CD4-positive, CD25-positive, alpha-beta regulatory T cell (primary cell): ENCODE measurements at regions not wholly inside any gene's neighbourhood (a gene's known extent, or its start where the extent isn't known, plus 50 kb on each side); places are given as distances from the start of the nearest gene placed in this dataset.
A peak's percentile ranks its signal among the peaks of the same experiment; 100 is the strongest.

Experiments used
- ATAC-seq, 2 donors: fragments of 150-1000 bp; cut with Tn5 transposase; one replicate each; pipeline ENCODE4 v1.10.0; 2021; ENCODE audit warnings: low read depth in 2 of 2, moderate number of reproducible peaks in 2 of 2, moderate library complexity in 1 of 2
- DNase-seq, 3 donors: peaks; one replicate each; pipeline versions ENCODE4 v3.0.0 to v3.0.0-alpha.2; 2012 to 2022; ENCODE audit warnings: mixed read lengths in 1 of 3
- H3K27ac ChIP-seq: one replicate; pipeline ENCODE4 v1.7.0; 2013; ENCODE audit warnings: mild to moderate bottlenecking, low read length; ENCODE audit not compliant: insufficient read depth, poor library complexity, severe bottlenecking
- H3K27me3 ChIP-seq: one replicate; pipeline ENCODE4 v1.7.0; 2013; ENCODE audit warnings: low read length; ENCODE audit not compliant: control insufficient read depth, insufficient read depth
- H3K36me3 ChIP-seq: one replicate; pipeline ENCODE4 v1.7.0; 2013; ENCODE audit warnings: mild to moderate bottlenecking, low read length, moderate library complexity; ENCODE audit not compliant: control insufficient read depth, insufficient read depth
- H3K4me1 ChIP-seq: 2 replicates; pipeline ENCODE4 v1.7.0; 2013; ENCODE audit warnings: mild to moderate bottlenecking, low read length; ENCODE audit not compliant: insufficient read depth, control insufficient read depth, poor library complexity, severe bottlenecking
- H3K4me3 ChIP-seq: one replicate; pipeline ENCODE4 v1.7.0; 2013; ENCODE audit warnings: low read depth, mild to moderate bottlenecking, low read length, moderate library complexity
- H3K9me3 ChIP-seq, 2 experiments: 1 replicate in 1 of 2; 2 replicates in 1 of 2; pipeline ENCODE4 v1.7.0; 2013; ENCODE audit warnings: low read length in 2 of 2, mild to moderate bottlenecking in 1 of 2, moderate library complexity in 1 of 2; ENCODE audit not compliant: control insufficient read depth in 2 of 2
- H3K27ac Mint-ChIP-seq, 3 donors: one replicate each; pipeline ENCODE4 v1.8.0; 2020 to 2022; ENCODE audit warnings: mild to moderate bottlenecking in 3 of 3, mixed read lengths in 3 of 3, moderate library complexity in 2 of 3
- H3K27me3 Mint-ChIP-seq: one replicate; pipeline ENCODE4 v1.8.0; 2022; ENCODE audit warnings: mild to moderate bottlenecking, mixed read lengths
- H3K36me3 Mint-ChIP-seq: one replicate; pipeline ENCODE4 v1.8.0; 2020; ENCODE audit warnings: mixed read lengths
- H3K4me1 Mint-ChIP-seq, 4 donors: one replicate each; pipeline ENCODE4 v1.8.0; 2020 to 2022; ENCODE audit warnings: mixed read lengths in 4 of 4, mild to moderate bottlenecking in 1 of 4
- H3K4me3 Mint-ChIP-seq, 4 donors: one replicate each; pipeline ENCODE4 v1.8.0; 2020 to 2022; ENCODE audit warnings: mild to moderate bottlenecking in 4 of 4, mixed read lengths in 4 of 4, moderate library complexity in 3 of 4
- H3K9me3 Mint-ChIP-seq, 7 donors: one replicate each; pipeline ENCODE4 v1.8.0; 2020 to 2022; ENCODE audit warnings: mixed read lengths in 7 of 7, mild to moderate bottlenecking in 3 of 7, moderate library complexity in 2 of 7

- no peaks in the 10 kb centered on the region for H3K9me3 ChIP-seq
- H3K4me3 ChIP-seq, result no peak overlapping the region
- no peak for ATAC-seq
- H3K27me3 ChIP-seq, result peaks cover 6% of the 10 kb centered on the region
- no peaks in the 10 kb centered on the region for H3K4me1 ChIP-seq
- no peak for DNase-seq
- Mint-ChIP-seq H3K36me3 (no peaks in the 10 kb centered on the region), H3K4me1 (no peaks in the 10 kb centered on the region), H3K27ac (no peak overlapping the region), H3K9me3 (no peaks in the 10 kb centered on the region), H3K27me3 (peaks cover 5% of the 10 kb centered on the region), H3K4me3 (no peak overlapping the region)
- no peak overlapping the region for H3K27ac ChIP-seq
- no peaks in the 10 kb centered on the region for H3K36me3 ChIP-seq
Measured at GRCh38 chr3:87351937-87352336, 75.6 kb upstream of the POU1F1 start.

GRCh38 chr3:87350367-87351199 lies 74.2 kb upstream of the POU1F1 start:
- Mint-ChIP-seq H3K27ac (no peak overlapping the region), H3K36me3 (no peaks in the 10 kb centered on the region), H3K4me3 (no peak overlapping the region), H3K27me3 (peaks cover 1% of the 10 kb centered on the region), H3K9me3 (no peaks in the 10 kb centered on the region), H3K4me1 (no peaks in the 10 kb centered on the region)
- DNase-seq (peak; percentile 4 to 57 (median 48)), ATAC-seq (peak; percentile 82 to 83)
- Histone ChIP-seq H3K4me1 (no peaks in the 10 kb centered on the region), H3K27me3 (peaks cover 6% of the 10 kb centered on the region), H3K27ac (no peak overlapping the region), H3K4me3 (no peak overlapping the region), H3K9me3 (no peaks in the 10 kb centered on the region), H3K36me3 (no peaks in the 10 kb centered on the region)

GRCh38 chr3:87349833-87350232 lies 73.4 kb upstream of the POU1F1 start:
- no peak for DNase-seq
- H3K4me3 ChIP-seq, result no peak overlapping the region
- H3K27me3 ChIP-seq, result peaks cover 6% of the 10 kb centered on the region
- Mint-ChIP-seq H3K27ac (no peak overlapping the region), H3K27me3 (no peaks in the 10 kb centered on the region), H3K4me3 (no peak overlapping the region), H3K9me3 (no peaks in the 10 kb centered on the region), H3K36me3 (no peaks in the 10 kb centered on the region), H3K4me1 (no peaks in the 10 kb centered on the region)
- H3K9me3 ChIP-seq, result no peaks in the 10 kb centered on the region
- H3K27ac ChIP-seq, result no peak overlapping the region
- no peaks in the 10 kb centered on the region for H3K4me1 ChIP-seq
- ATAC-seq, result no peak
- H3K36me3 ChIP-seq, result no peaks in the 10 kb centered on the region

GRCh38 chr3:87336761-87337160 lies 60.4 kb upstream of the POU1F1 start:
- Histone ChIP-seq H3K4me3 (no peak overlapping the region), H3K9me3 (no peaks in the 10 kb centered on the region), H3K27ac (no peak overlapping the region), H3K36me3 (no peaks in the 10 kb centered on the region), H3K27me3 (peaks cover 7% of the 10 kb centered on the region), H3K4me1 (no peaks in the 10 kb centered on the region)
- Mint-ChIP-seq H3K4me3 (no peak overlapping the region), H3K27me3 (no peaks in the 10 kb centered on the region), H3K4me1 (peaks cover 3 to 6% (median 5%) of the 10 kb centered on the region in 4 donors), H3K27ac (no peak overlapping the region), H3K9me3 (peaks cover 0 to 1% (median 0%) of the 10 kb centered on the region in 7 donors), H3K36me3 (no peaks in the 10 kb centered on the region)
- DNase-seq (no peak), ATAC-seq (no peak)

- Histone ChIP-seq H3K9me3 (no peaks in the 10 kb centered on the region), H3K4me3 (no peak overlapping the region), H3K27me3 (peaks cover 7% of the 10 kb centered on the region), H3K27ac (no peak overlapping the region), H3K36me3 (no peaks in the 10 kb centered on the region), H3K4me1 (no peaks in the 10 kb centered on the region)
- no peaks in the 10 kb centered on the region for H3K9me3 Mint-ChIP-seq
- DNase-seq, result no peak
- no peak for ATAC-seq
- H3K27ac Mint-ChIP-seq, result no peak overlapping the region
- no peaks in the 10 kb centered on the region for H3K36me3 Mint-ChIP-seq
- peaks cover 3 to 6% (median 5%) of the 10 kb centered on the region in 4 donors for H3K4me1 Mint-ChIP-seq
- no peaks in the 10 kb centered on the region for H3K27me3 Mint-ChIP-seq
- H3K4me3 Mint-ChIP-seq, result no peak overlapping the region
Measured at GRCh38 chr3:87335931-87336330, 59.5 kb upstream of the POU1F1 start.

- Histone ChIP-seq H3K27ac (no peak overlapping the region), H3K4me3 (no peak overlapping the region), H3K4me1 (no peaks in the 10 kb centered on the region), H3K9me3 (no peaks in the 10 kb centered on the region), H3K27me3 (peaks cover 7% of the 10 kb centered on the region), H3K36me3 (no peaks in the 10 kb centered on the region)
- Mint-ChIP-seq H3K27ac (no peak overlapping the region), H3K27me3 (no peaks in the 10 kb centered on the region), H3K4me1 (peaks cover 3 to 6% (median 5%) of the 10 kb centered on the region in 4 donors), H3K9me3 (no peaks in the 10 kb centered on the region), H3K4me3 (no peak overlapping the region), H3K36me3 (no peaks in the 10 kb centered on the region)
- ATAC-seq (peak; percentile 28 to 59), DNase-seq (peak in 1 of 3 donors; percentile 4)
Measured at GRCh38 chr3:87333393-87333892, 57.1 kb upstream of the POU1F1 start.

GRCh38 chr3:87332789-87333188 lies 56.4 kb upstream of the POU1F1 start:
- H3K9me3 Mint-ChIP-seq, result no peaks in the 10 kb centered on the region
- H3K4me3 Mint-ChIP-seq, result no peak overlapping the region
- Histone ChIP-seq H3K4me3 (no peak overlapping the region), H3K9me3 (no peaks in the 10 kb centered on the region), H3K27ac (no peak overlapping the region), H3K4me1 (no peaks in the 10 kb centered on the region), H3K27me3 (peaks cover 7% of the 10 kb centered on the region), H3K36me3 (no peaks in the 10 kb centered on the region)
- DNase-seq (no peak), ATAC-seq (no peak)
- H3K27me3 Mint-ChIP-seq, result no peaks in the 10 kb centered on the region
- no peak overlapping the region for H3K27ac Mint-ChIP-seq
- H3K4me1 Mint-ChIP-seq, result peaks cover 3 to 6% (median 5%) of the 10 kb centered on the region in 4 donors
- H3K36me3 Mint-ChIP-seq, result no peaks in the 10 kb centered on the region

GRCh38 chr3:87329065-87329464 lies 52.7 kb upstream of the POU1F1 start:
- Histone ChIP-seq H3K9me3 (no peaks in the 10 kb centered on the region), H3K36me3 (no peaks in the 10 kb centered on the region), H3K4me1 (no peaks in the 10 kb centered on the region), H3K27ac (no peak overlapping the region), H3K4me3 (no peak overlapping the region), H3K27me3 (no peaks in the 10 kb centered on the region)
- Mint-ChIP-seq H3K36me3 (no peaks in the 10 kb centered on the region), H3K4me3 (no peak overlapping the region), H3K4me1 (peaks cover 3 to 6% (median 5%) of the 10 kb centered on the region in 4 donors), H3K9me3 (peaks cover 0 to 5% (median 0%) of the 10 kb centered on the region in 7 donors), H3K27me3 (peaks cover 4% of the 10 kb centered on the region), H3K27ac (no peak overlapping the region)
- ATAC-seq, result no peak
- no peak for DNase-seq
